Muscle of arm (tissue), 1 donor: ENCODE measurements at regions not wholly inside any gene's neighbourhood (a gene's known extent, or its start where the extent isn't known, plus 50 kb on each side); places are given as distances from the start of the nearest gene placed in this dataset.

Source experiments
- DNase-seq: peaks from one replicate; pipeline ENCODE4 v3.0.0-alpha.2; 2013

DNA sequence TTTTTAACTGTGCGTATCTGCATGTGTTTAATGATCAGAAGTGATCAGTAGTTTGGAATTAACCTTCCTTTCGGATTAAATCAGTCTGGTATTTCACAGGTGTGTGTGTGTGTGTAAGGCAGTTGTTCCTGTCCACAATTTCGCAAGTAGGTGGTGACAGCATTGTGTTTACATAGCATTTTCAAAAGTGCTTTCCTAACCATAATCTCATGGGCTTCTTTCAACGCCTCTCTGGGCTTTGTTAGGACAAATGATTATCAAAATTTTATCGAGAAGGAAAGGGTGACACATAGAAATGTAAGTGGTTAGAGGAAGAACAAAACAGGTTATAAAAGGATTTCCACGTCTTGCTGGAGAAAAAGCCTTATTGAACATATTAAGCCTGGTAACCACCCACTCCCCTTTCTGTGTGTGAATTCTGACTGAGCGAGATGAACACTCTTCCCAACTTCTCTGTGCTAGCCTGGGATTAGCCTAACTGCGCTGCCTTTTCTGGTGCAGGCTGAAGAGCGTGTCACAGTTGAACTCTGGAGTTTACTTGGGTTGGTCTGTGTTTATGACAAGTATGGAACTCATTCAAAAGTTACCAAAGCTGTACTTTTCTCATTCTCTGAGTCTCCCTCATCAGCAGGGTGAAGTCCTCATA, 292.3 kb upstream of the PITRM1 start:
- no peak for DNase-seq

DNA sequence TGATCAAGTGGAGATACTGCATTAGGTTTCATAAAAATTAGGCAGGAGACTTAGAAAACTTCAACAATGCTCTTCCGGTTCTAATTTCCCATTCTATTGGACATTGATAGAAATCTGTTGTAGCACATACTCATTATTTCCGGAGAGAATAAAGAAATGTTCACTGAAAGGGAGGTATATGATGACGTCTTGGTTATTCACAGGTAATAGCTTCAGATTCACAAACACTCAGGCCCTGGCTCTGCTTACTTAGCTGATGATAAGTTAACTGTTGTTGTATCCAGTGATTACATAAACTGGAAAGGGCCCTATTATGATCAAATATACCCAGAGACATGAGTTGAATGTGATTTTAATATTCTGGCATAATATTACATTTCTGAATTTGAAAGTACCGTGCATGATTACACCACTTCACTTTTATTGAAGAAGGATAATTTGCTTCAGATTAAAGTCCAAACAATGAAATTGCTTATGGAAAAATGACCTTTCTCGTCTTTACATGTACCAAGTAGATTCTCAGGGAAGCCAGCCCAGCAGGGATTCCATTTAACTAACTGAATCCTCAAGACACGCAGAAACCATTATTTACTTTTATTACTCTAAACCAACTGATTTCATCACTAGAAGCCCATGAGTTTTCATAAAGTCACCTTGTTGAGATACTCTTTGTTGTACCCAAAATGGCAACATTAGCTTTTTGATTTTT, 288.0 kb upstream of the PITRM1 start:
- no peak for DNase-seq

DNA sequence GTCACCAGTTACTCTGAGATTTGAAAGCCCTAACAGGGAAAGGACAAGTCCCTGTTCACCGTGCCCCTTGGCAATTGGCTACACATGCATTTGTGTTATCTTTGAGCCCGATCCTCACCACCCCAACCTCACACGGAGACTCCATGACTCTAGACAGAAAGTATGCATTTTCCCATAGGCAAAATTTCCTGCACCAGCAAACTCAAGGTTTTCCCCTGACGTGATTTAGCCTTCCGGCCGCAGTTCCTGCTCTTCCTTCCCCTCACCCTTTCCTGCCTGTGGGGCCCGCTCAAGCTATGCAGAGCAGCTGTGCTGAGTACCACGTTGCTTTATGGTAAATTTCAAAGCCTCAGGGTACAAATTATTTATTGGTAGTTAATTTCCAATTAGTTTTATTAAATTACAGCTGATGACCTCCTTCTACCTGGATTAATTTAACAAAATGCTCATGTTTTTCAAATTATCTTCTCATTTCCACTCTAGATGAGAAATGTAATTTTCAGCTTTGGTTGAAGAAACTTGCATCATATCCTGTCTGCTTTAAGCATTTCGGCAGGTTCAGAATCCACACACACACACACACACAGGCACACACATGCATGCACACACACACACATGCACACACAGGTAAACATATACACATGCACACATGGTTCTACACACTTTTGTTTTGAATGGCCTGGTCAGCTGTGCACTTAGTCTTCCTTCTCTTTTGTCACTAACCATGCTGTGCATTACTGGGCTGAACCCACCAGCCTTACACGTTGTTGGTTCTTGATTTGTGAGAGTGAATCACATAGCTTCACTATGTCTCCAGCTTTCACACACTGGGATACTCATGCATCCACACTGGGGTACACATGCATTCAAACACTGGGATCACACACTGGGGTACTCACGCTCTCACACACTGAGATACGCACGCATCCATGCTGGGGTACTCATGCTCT, 283.1 kb upstream of the PITRM1 start:
- DNase-seq = no peak

DNA sequence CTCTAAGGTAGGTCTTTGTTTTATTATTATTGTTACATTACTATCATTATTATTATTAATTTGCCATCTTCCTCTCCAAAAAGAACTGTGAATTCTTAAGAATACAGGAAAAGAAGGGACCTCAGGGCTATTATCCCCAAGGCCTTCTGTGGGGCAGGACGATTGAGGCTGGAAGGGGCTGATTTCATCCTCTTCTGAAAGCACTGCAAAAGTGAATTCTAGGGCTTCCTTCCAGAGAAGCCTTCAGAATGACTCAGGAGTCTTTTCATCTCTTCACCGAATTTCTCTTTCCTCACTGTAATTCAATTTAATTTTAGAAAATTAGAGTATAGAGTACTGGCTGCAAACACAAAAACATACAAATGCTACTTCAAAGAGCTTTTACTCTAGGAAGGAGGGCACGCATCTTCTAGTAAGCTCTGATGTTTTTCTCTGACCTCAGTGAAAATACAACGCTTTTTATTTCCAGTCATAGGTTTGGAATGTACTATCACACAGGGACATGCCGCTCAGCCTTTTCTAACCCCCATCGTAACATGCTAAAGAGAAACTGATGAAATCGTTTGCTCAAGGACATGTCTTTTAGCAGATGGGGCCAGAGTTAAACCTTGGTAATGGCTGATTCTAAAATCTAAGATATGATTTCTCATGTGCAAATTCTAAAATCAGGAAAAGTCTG, 280.2 kb upstream of the PITRM1 start:
- no peak for DNase-seq

DNA sequence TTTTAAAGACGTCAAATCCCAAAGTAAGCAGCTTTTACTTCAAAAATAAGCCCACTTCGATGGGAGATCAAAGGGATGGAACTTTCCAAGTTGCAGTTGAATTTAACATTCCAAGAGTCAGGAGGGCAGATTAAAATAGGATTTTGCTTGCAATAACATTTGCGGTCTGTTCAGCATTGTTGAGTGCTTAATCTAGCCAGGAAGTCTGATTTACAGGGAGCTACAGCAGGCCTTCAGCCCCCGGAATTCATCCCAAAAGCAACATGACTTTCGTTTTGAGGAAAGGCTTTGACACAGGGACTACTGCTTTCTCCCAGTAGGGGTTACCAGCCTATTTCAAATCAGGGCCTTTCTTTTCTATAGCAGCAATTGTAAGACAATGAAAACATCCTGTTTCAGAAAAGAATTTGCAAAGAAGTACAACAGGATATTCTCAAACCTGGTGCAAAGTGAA, 279.6 kb upstream of the PITRM1 start:
- no peak for DNase-seq

DNA sequence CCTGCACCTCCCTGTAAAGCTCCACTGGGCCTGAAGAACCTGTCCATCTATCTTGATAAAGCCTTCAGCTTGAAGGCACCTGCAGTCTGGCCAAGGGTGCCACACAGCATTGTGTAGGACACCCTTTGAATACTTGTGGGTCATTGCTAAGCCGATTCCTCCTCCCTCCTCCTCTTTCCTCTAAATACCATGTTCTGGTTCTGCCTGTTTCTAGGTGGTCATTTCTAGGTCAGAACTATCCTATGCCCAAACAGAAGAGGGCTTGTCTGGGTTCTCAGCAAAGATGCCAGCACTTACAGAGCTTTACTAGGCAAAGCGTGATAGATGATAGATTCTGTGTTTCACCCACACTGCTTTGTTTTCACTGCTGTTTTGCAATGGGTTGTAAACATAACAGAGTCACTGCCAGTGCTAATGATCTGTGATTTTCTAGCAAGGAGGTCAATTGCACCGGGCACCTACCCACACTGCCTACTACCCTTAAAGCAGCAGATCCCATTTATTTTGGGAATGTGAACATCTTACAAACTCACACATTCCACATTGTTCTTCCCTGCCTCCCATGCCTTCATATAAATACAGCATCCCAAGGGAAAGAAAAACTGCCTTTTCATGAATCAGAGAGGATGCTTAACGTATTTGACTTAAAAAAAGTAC, 279.1 kb upstream of the PITRM1 start:
- no peak for DNase-seq

DNA sequence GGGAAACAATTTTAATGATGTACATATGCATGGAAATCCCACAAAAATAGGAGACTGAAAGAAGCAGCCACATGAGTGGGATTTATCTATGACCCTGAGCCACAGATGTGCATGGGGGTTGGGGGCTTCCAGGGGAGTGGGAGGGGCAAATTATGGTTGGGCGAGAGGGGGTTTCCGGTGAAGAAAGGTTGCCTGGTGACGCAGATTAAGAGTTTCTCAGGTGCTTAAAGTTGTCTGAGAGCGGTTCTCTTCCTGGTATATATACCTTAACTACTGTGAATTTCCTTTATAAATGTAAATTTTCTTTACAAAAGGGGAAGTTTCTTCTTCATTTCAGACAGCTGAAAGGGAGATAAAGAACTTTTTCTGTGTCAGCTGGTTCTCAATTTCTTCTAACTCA, 273.6 kb upstream of the PITRM1 start:
- no peak for DNase-seq

DNA sequence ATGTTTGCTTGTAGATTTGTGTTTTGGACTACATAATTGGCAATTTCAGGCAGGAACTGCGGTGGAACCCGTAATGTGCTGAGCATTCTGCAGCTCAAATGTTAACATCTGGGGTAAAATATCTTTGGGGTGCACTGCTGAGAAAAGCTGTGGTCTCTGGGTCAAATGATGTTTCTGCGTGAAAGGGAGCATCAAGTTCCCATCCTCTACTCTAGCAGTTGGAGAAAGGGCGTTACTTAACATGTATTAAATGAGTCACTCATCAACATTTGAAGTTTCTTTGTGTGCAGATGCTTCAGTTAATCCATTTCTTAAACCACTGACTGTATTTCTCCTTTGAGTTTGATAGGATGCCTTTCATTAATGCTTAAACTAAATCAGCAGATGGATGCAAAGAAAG, 273.1 kb upstream of the PITRM1 start:
- no peak for DNase-seq

DNA sequence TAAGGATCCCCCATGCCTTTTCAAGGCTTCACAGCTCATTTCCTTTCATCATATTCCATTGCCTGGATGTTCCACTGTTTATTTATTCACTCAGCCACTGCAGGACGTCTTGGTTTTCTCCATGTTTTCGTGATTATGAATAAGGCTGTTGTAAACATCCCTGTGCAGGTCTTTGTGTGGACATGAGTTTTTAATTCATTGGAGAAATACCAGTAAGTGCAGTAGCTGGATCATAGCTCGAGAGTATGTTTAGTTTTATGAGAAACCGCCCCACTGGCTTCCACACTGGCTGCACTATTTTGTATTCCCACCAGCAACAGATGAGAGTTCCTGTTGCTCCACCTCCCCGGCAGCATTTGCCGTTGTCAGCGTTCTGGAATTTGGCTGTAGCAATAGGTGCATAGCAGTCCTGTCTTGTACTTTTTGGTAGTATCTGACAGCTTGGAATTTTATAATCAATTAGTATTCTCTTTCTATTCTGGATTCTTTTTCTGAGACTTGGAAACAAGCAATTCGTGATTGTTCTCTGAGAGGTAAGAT, 269.9 kb upstream of the PITRM1 start:
- no peak for DNase-seq

DNA sequence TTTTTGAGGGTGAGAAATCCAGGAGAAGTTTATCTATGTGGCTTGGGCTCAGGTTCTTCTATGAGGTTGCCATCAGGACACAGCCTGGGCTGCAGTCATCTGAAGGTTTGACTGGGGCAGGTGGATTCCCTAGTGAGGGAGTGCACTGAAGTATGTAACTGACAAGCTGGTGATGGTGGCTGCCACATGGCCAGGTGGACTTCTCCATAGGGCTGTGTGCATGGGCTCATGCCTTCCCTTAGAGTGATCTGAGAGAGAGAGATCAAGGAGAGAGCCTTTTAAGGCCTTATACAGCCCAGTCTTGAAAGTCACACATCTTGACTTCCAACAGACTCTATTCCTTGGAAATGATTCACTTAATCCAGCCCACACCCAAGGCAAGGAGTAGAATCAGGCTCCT, 266.6 kb upstream of the PITRM1 start:
- DNase-seq = no peak

DNA sequence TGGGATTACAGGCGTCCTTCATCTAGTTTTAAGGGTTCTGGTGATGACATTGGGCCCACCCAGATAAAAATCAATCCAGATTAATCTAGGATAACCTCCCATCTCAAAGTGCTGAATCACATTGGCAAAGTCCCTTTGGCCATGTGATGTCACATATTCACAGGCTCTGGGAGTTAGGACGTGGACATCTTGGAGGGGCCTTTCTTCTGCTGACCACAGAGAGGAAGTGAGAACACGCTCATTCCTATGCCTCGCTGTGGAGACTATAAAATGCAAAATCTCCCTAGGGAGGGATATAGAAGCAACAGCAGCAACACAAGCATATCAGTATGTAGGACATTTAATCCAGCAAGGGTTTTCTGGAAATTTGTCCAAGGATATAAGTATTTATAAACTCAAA, 266.0 kb upstream of the PITRM1 start:
- no peak for DNase-seq

DNA sequence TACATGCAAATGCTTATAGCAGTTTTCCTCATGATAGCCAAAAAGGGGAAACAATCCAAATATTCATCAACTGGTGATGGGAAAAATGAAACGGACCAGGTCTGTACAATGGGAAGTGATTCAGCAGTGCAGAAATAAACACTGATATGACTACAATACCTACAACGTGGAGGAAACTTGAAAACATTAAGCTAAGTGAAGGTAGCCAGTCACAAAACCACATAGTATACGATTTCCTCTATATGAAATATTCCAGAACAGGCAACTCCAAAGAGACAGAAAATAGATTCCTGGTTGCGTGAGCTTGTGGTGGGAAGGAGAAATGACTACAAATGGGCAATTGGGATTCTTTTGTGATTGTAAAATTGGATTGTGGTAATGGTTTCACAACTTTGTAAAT, 263.1 kb upstream of the PITRM1 start:
- no peak for DNase-seq

DNA sequence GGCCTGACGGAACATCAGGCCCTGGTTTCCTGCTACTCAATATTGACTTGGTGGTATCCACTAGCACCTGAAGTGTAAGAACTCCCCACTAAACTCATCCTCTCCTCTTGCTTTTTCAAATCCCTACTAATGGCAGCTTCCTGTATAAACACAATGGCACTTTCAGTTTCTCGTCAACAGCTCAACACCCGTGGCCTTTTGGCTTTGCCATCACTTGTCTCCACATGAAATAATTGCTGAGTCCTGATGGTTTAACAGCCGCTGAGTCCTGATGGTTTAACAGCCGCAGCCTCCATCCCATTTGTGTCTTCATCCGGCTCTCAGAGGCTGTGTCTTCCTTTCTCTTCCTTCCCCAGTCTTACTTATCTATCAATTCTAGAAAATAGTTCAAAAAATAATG, 261.4 kb upstream of the PITRM1 start:
- no peak for DNase-seq

DNA sequence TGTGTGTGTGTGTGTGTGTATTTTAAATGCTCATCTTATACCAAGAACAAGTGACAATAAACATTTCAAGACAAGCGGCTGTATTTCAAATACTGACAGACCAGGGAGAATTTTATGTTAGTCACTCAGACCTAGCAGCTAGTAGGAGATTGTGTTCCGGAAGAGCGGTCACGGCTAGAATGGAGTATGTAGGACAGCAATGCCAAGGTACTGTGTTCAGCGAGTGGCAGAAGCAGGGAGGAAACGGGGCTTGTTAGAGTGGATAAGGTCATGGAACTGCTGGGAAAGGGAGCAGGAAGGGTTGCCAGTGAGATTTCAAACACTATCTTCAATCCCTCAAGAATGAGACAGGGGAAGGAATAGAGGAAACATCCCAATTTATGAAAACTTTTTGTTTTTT, 260.5 kb upstream of the PITRM1 start:
- no peak for DNase-seq

DNA sequence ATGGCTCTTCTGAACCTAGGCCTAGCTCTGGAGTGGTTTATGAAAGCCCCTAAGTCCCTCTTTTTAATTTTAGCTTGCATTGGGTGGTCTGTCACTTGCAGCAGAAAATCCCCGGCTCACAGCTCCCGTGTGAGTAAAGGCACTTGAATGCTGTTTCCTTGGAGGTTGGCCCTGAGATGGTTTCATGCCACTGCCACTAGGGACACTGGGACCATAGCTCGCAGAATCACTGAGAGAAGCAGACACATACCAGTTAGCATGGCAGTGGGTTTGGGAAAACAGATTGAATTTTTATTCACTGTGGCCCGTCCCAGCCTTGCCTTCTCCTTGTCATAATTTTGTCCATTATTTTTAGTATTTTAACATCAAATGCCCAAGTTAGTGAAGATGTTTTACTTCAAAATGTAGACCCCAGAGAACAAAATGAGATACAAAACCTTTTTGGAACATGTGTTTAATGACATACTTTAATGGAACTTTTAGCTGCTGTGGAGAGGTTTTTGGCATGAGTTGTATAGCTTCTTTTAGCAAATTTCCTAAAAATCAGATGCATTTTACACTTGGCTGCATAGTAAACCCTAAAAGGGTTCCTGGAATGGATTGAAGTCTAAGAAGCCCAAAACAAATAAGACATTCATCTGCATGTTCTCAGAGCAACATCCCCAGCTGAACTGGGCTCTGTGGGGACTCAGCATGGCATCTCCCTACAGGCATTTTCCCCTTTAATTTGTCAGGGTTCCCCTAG, 259.7 kb upstream of the PITRM1 start:
- no peak for DNase-seq

DNA sequence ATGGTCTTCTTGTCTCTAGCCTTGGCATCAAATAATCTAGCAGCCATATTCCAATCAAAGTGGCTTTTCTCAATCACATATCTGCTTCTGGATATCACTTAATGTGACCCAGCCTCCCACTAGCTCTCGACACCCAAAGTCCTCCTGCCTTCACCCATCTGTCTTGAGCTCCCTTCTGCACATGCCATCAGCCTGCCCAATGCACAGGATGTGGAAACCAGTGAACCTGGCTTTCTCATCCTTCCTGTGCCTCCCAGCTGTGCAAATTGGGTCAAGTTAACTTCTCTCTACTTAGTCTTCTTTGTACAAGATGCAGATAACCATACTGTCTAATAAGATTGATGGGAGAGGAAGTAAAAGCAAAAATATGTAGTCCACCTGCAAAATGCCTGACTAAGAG, 257.9 kb upstream of the PITRM1 start:
- DNase-seq = no peak

DNA sequence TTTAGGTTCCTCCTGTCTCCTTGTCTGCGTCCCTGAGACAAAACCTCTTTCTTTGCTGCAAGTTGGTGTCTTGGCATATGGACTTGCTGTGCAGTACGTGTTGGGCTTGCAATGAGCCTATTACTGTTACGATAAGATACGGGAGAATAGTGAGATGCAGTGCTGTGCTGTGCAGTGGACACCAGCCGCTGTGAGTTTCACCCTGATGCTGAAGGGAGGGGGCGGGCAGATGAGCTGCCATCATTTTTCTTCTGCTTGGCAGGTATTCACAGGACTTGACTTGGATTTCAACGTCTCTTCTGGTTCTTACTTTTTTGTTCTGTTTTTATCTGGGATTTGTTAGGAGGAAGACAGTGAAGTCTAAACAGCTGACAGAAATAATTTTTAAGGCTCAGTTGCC, 257.1 kb upstream of the PITRM1 start:
- no peak for DNase-seq

DNA sequence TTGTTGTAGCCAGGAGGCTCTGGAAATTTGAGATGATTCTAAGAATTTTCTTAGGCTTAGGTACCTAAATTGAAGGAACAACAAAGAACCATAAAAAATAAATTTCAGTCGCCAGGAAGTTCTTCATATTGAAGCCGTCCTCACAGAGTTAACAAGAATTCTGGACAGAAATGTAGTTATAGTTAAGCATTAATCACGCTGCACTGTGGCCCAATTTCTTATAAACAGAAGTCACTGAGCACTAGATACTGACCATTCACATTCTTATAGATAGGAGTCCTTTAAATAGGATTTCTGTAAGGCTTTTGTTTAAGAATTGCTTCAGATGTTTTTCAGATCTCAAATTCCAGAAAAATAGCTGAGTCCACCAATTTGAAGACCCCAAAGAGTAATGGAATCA, 256.2 kb upstream of the PITRM1 start:
- no peak for DNase-seq

DNA sequence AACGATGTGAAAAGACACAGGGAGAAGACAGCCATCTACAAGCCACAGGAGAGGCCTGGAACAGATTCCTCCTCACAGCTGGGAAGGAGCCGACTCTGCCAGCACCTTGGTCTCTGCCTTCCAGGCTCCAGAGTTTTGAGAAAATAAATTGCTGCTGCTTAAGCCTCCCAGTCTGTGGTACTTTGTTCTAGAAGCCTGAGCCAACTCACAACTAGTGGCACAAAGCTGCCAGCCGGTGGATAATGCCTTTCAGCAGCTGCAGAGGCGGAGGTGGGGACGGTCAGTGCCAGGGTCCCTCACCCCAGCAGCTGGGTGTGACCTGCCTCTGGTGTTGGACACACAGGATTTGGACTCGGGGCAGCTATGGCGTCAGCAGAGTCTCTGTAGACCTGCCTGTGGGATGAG, 255.4 kb upstream of the PITRM1 start:
- DNase-seq = no peak

DNA sequence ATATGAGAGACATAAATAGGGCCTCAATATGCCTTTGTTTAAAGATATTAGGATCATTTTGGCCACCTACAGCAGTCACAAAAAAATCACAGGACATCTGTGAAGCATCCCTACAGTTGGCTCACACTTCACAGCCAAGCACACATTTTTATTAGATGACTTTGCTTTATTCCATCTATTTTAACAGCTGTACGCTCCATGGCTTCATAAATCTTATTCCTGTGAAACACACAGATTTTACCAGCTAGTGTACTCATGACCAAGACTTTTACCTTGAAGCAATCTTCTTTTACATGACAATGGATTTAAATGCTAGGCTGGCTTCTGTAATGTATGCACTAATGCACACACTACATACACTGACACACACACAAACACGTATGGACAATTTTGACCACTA, 254.8 kb upstream of the PITRM1 start:
- peak; percentile 49 for DNase-seq
